ENCODE measurements at regions not wholly inside any gene's neighbourhood (a gene's known extent, or its start where the extent isn't known, plus 50 kb on each side); places are given as distances from the start of the nearest gene placed in this dataset.

GRCh38 chr2:116319935-116320334, 1494.6 kb upstream of the DDX18 start:
- TF ChIP-seq REST (IDR thresholded peaks at IDR 0.05; ENCODE audit: insufficient read depth in 1 of 2, low read depth in 2 of 2, low read length in 1 of 2) (no peak), TCF7L2 (IDR thresholded peaks at IDR 0.05; ENCODE audit: low read depth, low read length) (no peak), CTCF (IDR thresholded peaks at IDR 0.05) (no peak), POLR2AphosphoS5 (IDR thresholded peaks at IDR 0.05; ENCODE audit: low read depth, low read length) (no peak), SIN3A (IDR thresholded peaks at IDR 0.05; ENCODE audit: borderline replicate concordance, insufficient read depth, low read depth, low read length) (no peak)
- ATAC-seq (no peak), DNase-seq (ENCODE audit: low read depth, low spot score) (no peak)
- intact Hi-C loops (cut with micrococcal nuclease; ENCODE audit: unreplicated experiment) = no loop called here
- ChIA-PET CTCF (no interaction called here), POLR2A (no interaction called here)
- Histone ChIP-seq H3K9me3 (ENCODE audit: control insufficient read depth, insufficient read depth, low read depth, low read length) (no peaks in the 10 kb centered on the region), H3K4me3 (ENCODE audit: low read depth in 2 of 2, low read length in 2 of 2) (no peak overlapping the region), H3K27ac (ENCODE audit: low read length) (no peak overlapping the region), H3K27me3 (ENCODE audit: control insufficient read depth, insufficient read depth, low read length) (no peaks in the 10 kb centered on the region), H3K36me3 (ENCODE audit: control insufficient read depth, insufficient read depth, low read length) (no peaks in the 10 kb centered on the region), H3K4me1 (ENCODE audit: control insufficient read depth, insufficient read depth, low read length) (no peaks in the 10 kb centered on the region)
- in situ Hi-C loops (cut with HindIII; ENCODE audit: low pct_unique_long_range_greater_than_20kb, low sequenced_read_pairs) = no loop called here
- BruUV-seq (replicated peaks) = no TSS peak

- Histone ChIP-seq H3K36me3 (ENCODE audit: control insufficient read depth, insufficient read depth, low read length) (no peaks in the 10 kb centered on the region), H3K27me3 (ENCODE audit: control insufficient read depth, insufficient read depth, low read length) (no peaks in the 10 kb centered on the region), H3K27ac (ENCODE audit: low read length) (no peak overlapping the region), H3K9me3 (ENCODE audit: control insufficient read depth, insufficient read depth, low read depth, low read length) (no peaks in the 10 kb centered on the region), H3K4me1 (ENCODE audit: control insufficient read depth, insufficient read depth, low read length) (no peaks in the 10 kb centered on the region), H3K4me3 (ENCODE audit: low read depth in 2 of 2, low read length in 2 of 2) (no peak overlapping the region)
- no TSS peak for BruUV-seq (replicated peaks)
- TF ChIP-seq POLR2AphosphoS5 (IDR thresholded peaks at IDR 0.05; ENCODE audit: low read depth, low read length) (no peak), REST (IDR thresholded peaks at IDR 0.05; ENCODE audit: insufficient read depth in 1 of 2, low read depth in 2 of 2, low read length in 1 of 2) (no peak), SIN3A (IDR thresholded peaks at IDR 0.05; ENCODE audit: borderline replicate concordance, insufficient read depth, low read depth, low read length) (no peak), TCF7L2 (IDR thresholded peaks at IDR 0.05; ENCODE audit: low read depth, low read length) (no peak), CTCF (IDR thresholded peaks at IDR 0.05) (no peak)
- intact Hi-C loops (cut with micrococcal nuclease; ENCODE audit: unreplicated experiment) (no loop called here), in situ Hi-C loops (cut with HindIII; ENCODE audit: low pct_unique_long_range_greater_than_20kb, low sequenced_read_pairs) (no loop called here)
- ATAC-seq (no peak), DNase-seq (ENCODE audit: low read depth, low spot score) (no peak)
- ChIA-PET POLR2A (no interaction called here), CTCF (no interaction called here)
Measured at GRCh38 chr2:116329280-116329679, 1485.2 kb upstream of the DDX18 start.
